RWPE1 (cell line): ENCODE measurements at regions not wholly inside any gene's neighbourhood (a gene's known extent, or its start where the extent isn't known, plus 50 kb on each side); places are given as distances from the start of the nearest gene placed in this dataset.
"Not testable (repeated sequence)": the region's sequence is repeated elsewhere in the genome, so short reads cannot be mapped to it uniquely, and the experiment has no call there.

ENCODE experiments used
- CTCF ChIA-PET: fragments of 350-600 bp; sonication (Branson Sonifier 250); formaldehyde crosslinking; extraction: SDS; loops from one replicate; lab custom pipeline; 2021; lab: Yijun Ruan, JAX
- POLR2A ChIA-PET: fragments of 400-600 bp; formaldehyde crosslinking; extraction: SDS; loops from one replicate; lab custom pipeline; 2020; ENCODE audit warnings: antibody characterized with exemption; ENCODE audit not compliant: low non-redundant PET; lab: Yijun Ruan, JAX
- DNase-seq: peaks from one replicate; pipeline ENCODE4 v3.0.0; 2012; ENCODE audit warnings: low spot score
- H3K27ac ChIP-seq: fragments of 450-650 bp; 2 replicates; pipeline ENCODE4 v1.5.1; 2017
- TF ChIP-seq, protein P1 (sequence below): fragments of 450-650 bp; conservative IDR thresholded peaks from 2 replicates; pipeline ENCODE4 v1.5.1; 2017; ENCODE audit warnings: low read depth, mild to moderate bottlenecking

DNA sequence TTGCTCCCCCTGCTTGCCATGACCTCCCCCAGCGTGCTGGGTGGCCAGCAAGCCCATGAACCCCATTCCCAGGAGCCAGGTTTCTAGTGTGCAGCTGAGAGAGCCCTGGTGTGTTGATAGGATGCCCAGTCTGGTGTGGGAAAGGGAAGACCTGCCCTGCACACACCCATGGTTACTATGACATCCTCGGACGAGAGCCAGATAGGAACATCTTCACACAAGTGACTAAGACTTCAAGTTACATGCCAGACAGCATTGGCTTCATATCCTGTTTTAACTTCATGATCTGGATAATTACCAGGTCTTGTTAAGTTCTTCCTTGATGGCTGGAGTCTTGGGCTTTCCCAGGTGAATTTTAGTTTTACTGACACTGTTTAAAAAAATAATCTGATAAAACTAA lies 196.6 kb upstream of the EGLN3 start:
- TF ChIP-seq, protein P1, sequence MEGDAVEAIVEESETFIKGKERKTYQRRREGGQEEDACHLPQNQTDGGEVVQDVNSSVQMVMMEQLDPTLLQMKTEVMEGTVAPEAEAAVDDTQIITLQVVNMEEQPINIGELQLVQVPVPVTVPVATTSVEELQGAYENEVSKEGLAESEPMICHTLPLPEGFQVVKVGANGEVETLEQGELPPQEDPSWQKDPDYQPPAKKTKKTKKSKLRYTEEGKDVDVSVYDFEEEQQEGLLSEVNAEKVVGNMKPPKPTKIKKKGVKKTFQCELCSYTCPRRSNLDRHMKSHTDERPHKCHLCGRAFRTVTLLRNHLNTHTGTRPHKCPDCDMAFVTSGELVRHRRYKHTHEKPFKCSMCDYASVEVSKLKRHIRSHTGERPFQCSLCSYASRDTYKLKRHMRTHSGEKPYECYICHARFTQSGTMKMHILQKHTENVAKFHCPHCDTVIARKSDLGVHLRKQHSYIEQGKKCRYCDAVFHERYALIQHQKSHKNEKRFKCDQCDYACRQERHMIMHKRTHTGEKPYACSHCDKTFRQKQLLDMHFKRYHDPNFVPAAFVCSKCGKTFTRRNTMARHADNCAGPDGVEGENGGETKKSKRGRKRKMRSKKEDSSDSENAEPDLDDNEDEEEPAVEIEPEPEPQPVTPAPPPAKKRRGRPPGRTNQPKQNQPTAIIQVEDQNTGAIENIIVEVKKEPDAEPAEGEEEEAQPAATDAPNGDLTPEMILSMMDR: no peak
- CTCF ChIA-PET: interaction anchor here (0.6 kb wide), 1 partner anchor 35 kb away, joined by 3 read pairs; no protein-coding TSS in a partner anchor
- DNase-seq: peak; percentile 23
- H3K27ac ChIP-seq: no peak overlapping the region
- POLR2A ChIA-PET: no interaction called here

DNA sequence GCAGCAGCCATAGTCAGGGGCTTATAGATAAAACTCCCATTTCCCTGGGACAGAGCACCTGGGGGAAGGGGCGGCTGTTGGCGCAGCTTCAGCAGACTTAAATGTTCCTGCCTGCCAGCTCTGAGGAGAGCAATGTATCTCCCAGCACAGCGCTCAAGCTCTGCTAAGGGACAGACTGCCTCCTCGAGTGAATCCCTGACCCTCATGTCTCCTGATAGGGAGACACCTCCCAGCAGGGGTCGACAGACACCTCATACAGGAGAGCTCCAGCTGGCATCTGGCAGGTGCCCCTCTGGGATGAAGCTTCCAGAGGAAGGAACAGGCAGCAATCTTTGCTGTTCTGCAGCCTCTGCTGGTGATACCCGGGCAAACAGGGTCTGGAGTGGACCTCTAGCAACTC lies 189.3 kb upstream of the EGLN3 start:
- peak overlapping the region; percentile 66 for H3K27ac ChIP-seq
- DNase-seq, CTCF ChIA-PET: not testable (repeated sequence)
- POLR2A ChIA-PET: interaction anchor here (0.8 kb wide), 1 partner anchor 80 kb away, joined by 5 read pairs; no protein-coding TSS in a partner anchor

DNA sequence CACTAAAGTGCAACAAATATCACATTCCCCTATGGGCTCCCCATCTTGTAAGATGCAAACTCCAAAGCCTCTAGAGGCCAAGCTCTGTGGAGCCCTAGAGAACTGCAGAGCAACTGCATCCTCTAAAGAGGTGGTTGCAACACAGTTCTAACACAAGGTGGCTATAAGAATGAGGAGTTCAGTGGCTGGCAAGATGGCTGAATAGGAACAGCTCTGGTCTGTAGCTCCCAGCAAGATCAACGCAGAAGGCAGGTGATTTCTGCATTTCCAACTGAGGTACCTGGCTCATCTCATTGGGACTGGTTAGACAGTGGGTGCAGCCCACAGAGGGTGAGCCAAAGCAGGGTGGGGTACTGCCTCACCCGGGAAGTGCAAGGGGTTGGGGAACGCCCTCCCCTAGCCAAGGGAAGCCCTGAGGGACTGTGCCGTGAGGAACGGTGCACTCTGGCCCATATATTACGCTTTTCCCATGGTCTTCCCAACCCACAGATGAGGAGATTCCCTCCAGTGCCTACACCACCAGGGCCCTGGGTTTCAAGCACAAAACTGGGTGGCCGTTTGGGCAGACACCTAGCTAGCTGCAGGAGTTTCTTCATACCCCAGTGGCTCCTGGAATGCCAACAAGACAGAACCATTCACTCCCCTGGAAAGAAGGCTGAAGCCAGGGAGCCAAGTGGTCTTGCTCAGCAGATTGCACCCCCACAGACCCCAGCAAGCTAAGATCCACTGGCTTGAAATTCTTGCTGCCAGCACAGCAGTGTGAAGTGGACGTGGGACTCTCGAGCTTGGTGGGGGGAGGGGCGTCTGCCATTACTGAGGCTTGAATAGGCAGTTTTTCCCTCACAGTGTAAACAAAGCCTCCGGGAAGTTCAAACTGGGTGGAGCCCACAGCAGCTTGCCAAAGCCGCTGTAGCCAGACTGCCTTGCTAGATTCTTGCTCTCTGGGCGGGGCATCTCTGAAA lies 188.6 kb upstream of the EGLN3 start:
- ChIA-PET CTCF (interaction anchor here (0.6 kb wide), 1 partner anchor 41 kb away, joined by 3 read pairs; no protein-coding TSS in a partner anchor), POLR2A (interaction anchor here (0.8 kb wide), 1 partner anchor 79 kb away, joined by 5 read pairs; no protein-coding TSS in a partner anchor)
- peak overlapping the region; percentile 66 for H3K27ac ChIP-seq
- DNase-seq: peak; percentile 13

DNA sequence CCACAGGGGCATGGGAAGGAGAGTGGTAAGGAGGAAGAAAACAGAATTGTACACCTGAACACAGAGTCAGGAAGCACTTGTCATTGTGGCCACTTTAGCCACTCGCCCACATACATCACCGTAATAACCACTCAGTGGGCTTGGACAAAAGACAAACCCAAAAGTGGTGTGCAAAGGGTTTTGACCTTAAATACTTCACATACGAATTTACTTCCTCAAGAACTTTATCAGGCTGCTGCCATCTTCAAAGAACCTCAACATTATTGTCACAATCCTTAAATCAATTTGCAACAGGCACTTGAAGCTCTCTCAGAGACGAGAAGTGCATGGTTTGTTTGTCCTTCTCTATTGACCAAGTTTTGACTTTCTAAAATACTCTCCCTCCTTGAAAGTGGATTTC lies 187.3 kb upstream of the EGLN3 start:
- no peak overlapping the region for H3K27ac ChIP-seq
- ChIA-PET CTCF (no interaction called here), POLR2A (no interaction called here)
- no peak for DNase-seq
- TF ChIP-seq, protein P1: no peak

DNA sequence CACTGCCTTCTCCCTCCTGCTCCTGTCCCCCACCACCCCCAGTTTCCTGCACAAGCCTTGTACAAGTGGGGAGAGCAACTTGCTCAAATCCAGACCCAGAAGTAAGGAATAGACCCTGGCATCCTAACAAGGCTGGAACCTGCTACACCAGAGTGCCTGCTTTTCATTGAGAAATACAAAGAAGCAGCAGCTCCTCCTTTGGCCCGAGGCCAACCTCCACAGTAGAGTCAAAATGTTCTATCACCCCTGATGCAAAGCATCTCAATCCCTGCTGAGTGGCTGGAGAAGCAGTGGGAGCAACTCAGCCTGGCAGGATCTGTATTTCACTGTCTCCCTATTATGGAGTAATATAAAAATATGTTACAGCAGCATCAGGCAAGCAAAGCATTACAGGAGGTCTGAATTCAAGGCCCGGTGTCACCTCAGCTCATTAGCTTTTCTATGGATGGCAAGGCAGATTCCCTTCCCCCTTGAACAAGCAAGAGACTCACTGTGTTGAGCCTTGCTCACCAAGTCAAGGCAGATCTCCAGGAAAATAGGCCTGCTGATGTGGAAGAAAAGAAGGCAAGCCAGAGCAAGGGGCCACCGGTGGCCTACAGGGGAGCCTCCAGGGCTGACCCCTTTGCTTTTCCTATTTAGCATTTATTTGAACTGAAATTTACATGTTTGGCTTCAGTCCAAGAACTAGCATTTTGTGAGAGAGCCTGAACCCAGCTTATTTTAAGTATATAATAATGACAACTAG lies 186.3 kb upstream of the EGLN3 start:
- H3K27ac ChIP-seq: no peak overlapping the region
- TF ChIP-seq, protein P1: no peak
- DNase-seq: no peak
- ChIA-PET POLR2A (no interaction called here), CTCF (interaction anchor here (0.7 kb wide), 1 partner anchor 621 kb away, joined by 3 read pairs; no protein-coding TSS in a partner anchor)

DNA sequence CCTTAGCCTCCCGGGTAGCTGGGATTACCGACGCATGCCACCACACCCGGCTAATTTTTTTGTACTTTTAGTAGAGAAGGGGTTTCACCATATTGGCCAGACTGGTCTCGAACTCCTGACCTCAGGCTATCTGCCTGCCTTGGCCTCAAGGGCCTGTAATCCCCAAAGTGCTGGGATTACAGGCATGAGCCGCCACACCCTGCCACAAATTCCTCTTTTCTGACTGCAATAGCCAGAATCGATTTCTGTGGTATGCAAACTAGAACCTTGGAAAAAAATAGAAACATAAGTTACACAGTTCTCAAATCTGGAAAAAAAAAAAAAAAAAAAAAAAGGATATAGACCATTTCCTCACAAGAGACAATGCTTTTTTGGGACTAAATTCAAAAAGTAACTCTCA lies 184.6 kb upstream of the EGLN3 start:
- DNase-seq: no peak
- H3K27ac ChIP-seq: no peak overlapping the region
- CTCF ChIA-PET: interaction anchor here (0.7 kb wide), 2 partner anchors 56 to 572 kb away, joined by 4 to 5 read pairs; no protein-coding TSS in a partner anchor
- POLR2A ChIA-PET: no interaction called here
- TF ChIP-seq, protein P1: no peak

DNA sequence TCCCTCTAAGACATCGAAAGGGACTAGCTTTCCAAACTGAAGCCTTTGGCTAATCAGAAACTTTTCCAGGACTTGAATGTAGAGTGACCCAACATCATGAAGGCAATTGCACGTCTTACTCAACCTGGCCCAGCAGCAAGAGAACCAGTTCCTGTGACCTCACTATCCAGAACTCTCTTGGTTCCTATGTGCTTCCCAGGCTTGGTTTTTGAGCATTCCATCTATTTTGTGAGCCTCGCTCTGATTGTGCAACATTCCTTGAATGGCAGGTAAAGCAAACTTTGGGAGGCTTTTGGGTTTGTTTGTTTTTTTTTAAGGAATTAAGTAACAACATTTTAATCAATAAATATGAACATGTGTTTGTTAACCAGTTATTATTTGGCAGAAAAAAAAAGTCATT lies 183.6 kb upstream of the EGLN3 start:
- no peak overlapping the region for H3K27ac ChIP-seq
- DNase-seq: no peak
- ChIA-PET CTCF (interaction anchor here (0.7 kb wide), 1 partner anchor 55 kb away, joined by 5 read pairs; no protein-coding TSS in a partner anchor), POLR2A (no interaction called here)
- TF ChIP-seq, protein P1: no peak
